ENCODE measurements at regions not wholly inside any gene's neighbourhood (a gene's known extent, or its start where the extent isn't known, plus 50 kb on each side); places are given as distances from the start of the nearest gene placed in this dataset.
"Not testable (repeated sequence)": the region's sequence is repeated elsewhere in the genome, so short reads cannot be mapped to it uniquely, and the experiment has no call there.

- intact Hi-C loops (cut with DNase I) = no loop called here
Observed at GRCh38 chr3:112765531-112765930, 81.1 kb downstream of the CD200R1L start.

GRCh38 chr3:112763258-112763657 lies 83.4 kb downstream of the CD200R1L start:
- no peak for DNase-seq
- intact Hi-C loops (cut with DNase I) = no loop called here

More at GRCh38 chr3:112765531-112765930, 81.1 kb downstream of the CD200R1L start:
- no peak for DNase-seq

DNA sequence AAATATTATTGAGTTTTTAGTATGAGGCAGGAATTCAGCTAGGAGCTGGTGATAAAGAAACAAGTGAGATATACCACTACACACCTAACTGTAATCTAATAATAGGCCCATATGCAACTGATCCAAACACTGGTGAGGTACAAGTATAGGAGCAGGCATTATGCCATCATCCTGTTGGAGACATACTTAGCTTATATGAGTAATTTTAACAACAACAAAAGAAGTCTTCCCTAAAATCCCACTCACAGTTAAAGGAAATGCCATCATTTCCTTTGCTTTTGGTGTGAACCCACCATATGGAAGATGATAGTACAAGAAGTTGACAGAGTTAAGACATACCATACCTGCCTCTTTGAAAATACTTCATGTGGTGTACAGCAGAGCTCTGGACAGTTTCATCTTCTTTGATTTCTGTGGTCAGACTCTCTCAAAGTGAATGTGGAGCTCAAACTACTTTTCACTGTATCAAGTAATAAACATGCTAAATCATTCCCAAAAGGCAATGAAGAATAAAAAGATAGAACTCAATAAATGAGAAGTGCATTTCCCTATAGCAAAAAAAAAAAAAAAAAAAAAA lies 85.5 kb downstream of the CD200R1L start:
- no peak for DNase-seq
- intact Hi-C loops (cut with DNase I) = no loop called here

GRCh38 chr3:112759681-112760080 lies 87.0 kb downstream of the CD200R1L start:
- no peak for DNase-seq
- intact Hi-C loops (cut with DNase I) = no loop called here

DNA sequence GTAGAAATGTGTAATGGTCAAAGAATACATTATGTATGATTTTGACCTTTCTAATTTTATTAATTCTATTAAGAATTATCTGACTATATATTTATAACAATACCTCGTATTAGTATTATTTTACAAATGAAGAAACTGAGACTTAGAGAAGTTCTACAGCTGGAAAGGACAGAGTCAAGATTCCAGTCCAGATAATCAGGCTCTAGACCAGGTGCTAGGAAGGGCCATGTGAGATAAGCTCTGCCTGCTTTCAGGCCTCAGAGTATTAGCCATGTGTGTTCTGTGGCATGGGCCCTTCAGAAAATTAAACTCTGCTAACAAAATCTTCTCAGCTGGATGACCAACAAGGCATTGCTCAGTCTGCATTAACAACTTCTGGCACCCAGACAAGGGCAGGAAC lies 87.5 kb downstream of the CD200R1L start:
- intact Hi-C loops (cut with DNase I) = no loop called here
- DNase-seq = no peak

DNA sequence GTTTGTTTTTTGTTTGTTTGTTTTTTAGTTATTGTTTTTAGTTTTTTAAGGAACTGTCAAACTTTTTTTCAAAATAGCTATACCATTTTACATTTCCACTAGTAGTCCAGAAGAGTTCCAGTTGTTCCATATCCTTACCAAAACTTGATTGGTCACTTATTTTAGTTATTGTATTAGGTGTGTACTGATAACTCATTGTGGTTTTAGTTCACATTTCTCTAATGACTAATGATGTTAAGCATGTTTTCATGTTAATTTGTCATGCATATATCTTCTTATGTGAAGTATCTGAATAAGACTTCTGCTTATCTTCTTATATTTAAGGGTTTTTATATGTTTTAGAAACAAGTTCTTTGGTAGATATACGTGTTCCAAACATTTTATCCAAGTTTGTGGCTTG lies 89.5 kb downstream of the CD200R1L start:
- intact Hi-C loops (cut with DNase I) = no loop called here
- no peak for DNase-seq

GRCh38 chr3:112755845-112756613 lies 90.6 kb downstream of the CD200R1L start:
- DNase-seq = no peak
- intact Hi-C loops (cut with DNase I) = no loop called here

GRCh38 chr3:112755046-112755445 lies 91.6 kb downstream of the CD200R1L start:
- DNase-seq; intact Hi-C loops (cut with DNase I): not testable (repeated sequence)

DNA sequence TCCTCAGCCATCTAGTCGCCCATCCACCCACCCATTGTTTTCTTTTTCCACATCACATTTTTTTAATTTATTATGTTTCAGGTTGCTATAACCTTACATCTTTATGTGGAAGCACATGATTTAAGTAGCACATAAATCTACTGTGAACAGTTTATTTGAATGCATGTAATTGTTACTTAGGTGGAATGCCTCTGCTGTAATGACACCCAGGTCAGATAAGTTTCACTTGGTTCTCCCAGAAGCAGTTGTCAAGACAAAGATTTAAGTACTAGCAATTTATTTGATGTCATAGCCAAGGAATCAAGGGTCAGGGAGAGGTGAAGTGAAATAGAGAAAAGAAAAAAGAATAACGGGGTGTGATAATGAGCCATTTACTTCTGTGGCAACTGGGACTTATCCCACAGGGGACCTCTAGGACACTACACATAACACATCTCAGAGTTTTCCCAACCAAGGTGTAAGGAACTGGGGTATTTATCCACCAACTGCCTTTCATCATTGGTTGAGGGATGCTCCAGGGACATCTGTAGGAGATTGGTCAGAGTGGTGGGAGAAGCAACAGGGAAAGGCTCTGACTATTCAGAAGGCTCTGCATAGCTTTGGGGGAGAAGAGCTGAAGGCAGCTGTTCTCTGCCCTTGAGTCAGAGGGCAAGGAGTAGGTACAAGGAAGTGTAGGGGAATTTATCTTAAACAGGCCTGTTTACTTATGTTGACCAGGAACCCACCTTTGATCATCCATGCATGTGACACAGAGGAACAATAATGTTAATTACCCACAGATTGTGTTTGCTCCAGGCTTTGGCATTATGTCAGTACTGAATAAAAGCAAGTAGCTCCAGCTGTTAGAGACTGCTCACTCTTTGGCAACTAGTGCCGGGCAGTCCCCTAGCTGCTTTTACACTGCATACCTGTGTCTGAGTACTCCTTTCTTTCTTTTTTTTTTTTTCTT lies 94.8 kb downstream of the CD200R1L start:
- intact Hi-C loops (cut with DNase I) = no loop called here
- DNase-seq = no peak

- DNase-seq = no peak
- intact Hi-C loops (cut with DNase I) = no loop called here
Observed at GRCh38 chr3:112751061-112751460, 95.6 kb downstream of the CD200R1L start.

- intact Hi-C loops (cut with DNase I) = no loop called here
- no peak for DNase-seq
Observed at GRCh38 chr3:112747624-112748023, 99.0 kb downstream of the CD200R1L start.

DNA sequence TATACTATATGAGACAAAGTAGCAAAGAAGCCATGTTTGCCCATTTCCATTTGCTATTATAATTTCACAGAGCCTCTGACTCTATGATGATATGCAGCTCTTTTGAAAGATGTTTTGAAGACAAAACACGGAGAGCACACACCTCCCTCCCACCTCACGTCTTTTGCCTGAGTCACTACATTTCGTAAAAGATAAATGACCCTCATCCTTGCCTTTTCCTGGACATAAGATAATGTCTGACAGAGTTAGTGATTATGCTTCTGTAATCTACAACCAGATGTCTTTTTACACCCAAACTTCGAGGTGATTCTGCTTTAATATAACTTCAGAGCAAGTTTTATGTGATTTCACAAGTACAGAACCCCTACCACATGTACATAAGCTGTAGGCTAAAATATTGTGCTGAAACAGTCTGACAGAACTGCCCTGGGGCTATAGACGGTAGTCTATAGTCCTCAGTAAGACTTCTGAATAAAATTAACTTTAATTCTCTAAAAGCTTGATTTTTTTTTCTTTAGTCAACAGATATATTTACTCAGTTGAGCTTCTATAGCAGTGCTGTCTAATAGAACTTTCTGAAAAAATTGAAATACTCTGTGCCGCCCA lies 99.9 kb downstream of the CD200R1L start:
- intact Hi-C loops (cut with DNase I) = no loop called here
- DNase-seq = no peak

- intact Hi-C loops (cut with DNase I) = no loop called here
- DNase-seq = no peak
Observed at GRCh38 chr3:112745567-112746248, 101.0 kb downstream of the CD200R1L start.

GRCh38 chr3:112744825-112745566 lies 101.7 kb downstream of the CD200R1L start:
- intact Hi-C loops (cut with DNase I) = no loop called here
- DNase-seq = no peak

- intact Hi-C loops (cut with DNase I) = no loop called here
- no peak for DNase-seq
Observed at GRCh38 chr3:112744106-112744505, 102.6 kb downstream of the CD200R1L start.

DNA sequence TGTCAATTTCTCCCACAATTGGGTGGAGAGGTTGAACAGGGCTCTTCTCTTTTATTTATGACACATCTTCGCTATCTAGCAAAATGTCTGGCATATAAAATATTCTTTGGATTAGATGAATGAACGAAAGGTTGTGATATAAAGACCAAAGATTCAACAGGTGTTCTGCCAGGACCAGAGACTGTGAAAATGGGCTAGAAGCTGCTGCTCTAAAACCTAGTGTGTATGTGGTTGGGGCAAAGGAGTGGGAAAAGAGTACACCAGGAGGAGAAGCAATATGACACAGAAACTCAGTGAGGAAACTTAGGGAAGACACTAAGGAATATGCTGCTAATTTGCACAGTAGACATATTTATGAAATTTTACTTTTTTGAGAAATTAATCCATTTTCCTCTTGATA lies 102.0 kb upstream of the CCDC80 start:
- intact Hi-C loops (cut with DNase I) = no loop called here
- no peak for DNase-seq

DNA sequence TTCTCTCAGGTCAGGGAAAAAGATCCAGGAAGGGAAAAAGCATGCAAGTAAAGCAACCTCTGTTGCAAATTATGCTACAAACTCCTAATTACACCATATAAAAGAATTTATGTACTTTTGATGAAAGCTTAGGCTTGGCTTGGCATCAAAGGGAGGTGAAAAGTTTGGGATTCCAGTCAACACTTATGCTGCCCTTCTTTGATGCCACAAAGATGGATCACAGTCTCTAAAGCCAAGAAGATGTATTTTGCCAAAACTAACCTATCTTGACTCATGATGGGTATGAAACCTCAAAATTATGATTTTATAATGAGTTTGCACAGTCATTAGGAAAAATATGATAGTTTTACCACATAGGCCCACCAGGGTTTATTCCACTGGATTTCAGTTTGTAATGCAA lies 101.0 kb upstream of the CCDC80 start:
- intact Hi-C loops (cut with DNase I) = no loop called here

DNA sequence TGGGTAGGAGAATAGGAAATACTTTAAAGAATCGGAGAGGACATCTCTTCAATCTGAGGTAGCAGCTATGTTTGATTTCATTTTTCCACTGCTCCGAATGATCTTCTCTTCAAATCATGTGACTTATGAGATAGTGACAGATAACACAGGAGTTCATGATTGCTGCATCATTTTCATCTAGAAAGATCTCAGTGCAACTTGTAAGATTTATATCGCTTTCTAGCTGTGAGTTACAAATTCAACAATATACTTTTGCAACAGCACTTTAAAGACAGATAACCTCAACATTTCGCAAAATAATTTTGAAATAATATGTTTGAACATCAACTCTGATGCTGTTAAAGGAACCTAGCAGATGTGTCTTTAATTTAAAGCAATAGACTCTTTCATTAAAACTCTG lies 99.9 kb upstream of the CCDC80 start:
- intact Hi-C loops (cut with DNase I) = no loop called here
- DNase-seq = no peak

More for the DNA sequence above, 101.0 kb upstream of the CCDC80 start:
- DNase-seq = no peak
